Endodermal cell (in vitro differentiated cells): ENCODE measurements at regions not wholly inside any gene's neighbourhood (a gene's known extent, or its start where the extent isn't known, plus 50 kb on each side); places are given as distances from the start of the nearest gene placed in this dataset.

Experiments used
- DNase-seq: peaks from one replicate; pipeline ENCODE4 v3.0.0-alpha.2; 2017
- H3K27ac ChIP-seq: 2 replicates; pipeline ENCODE4 v1.5.1; 2013; ENCODE audit warnings: mild to moderate bottlenecking, low read depth, low read length, moderate library complexity
- H3K27me3 ChIP-seq: 2 replicates; pipeline ENCODE4 v1.6.1; 2013; ENCODE audit warnings: mild to moderate bottlenecking, low read length, moderate library complexity; ENCODE audit not compliant: insufficient read depth, control insufficient read depth, poor library complexity, severe bottlenecking
- H3K36me3 ChIP-seq: 2 replicates; pipeline ENCODE4 v1.7.0; 2013; ENCODE audit warnings: mild to moderate bottlenecking, low read length, moderate library complexity; ENCODE audit not compliant: control insufficient read depth, insufficient read depth
- H3K4me1 ChIP-seq: one replicate; pipeline ENCODE4 v1.7.0; 2013; ENCODE audit warnings: low read length; ENCODE audit not compliant: control insufficient read depth, insufficient read depth
- H3K4me3 ChIP-seq: 2 replicates; pipeline ENCODE4 v1.5.1; 2013; ENCODE audit warnings: mild to moderate bottlenecking, low read length, moderate library complexity
- H3K9ac ChIP-seq: 2 replicates; pipeline ENCODE4 v1.6.1; 2013; ENCODE audit warnings: mild to moderate bottlenecking, low read length, moderate library complexity; ENCODE audit not compliant: poor library complexity, severe bottlenecking; ENCODE audit errors: extremely low read depth
- H3K9me3 ChIP-seq: 2 replicates; pipeline ENCODE4 v1.6.1; 2013; ENCODE audit warnings: mild to moderate bottlenecking, low read length, moderate library complexity; ENCODE audit not compliant: control insufficient read depth
- H3K27ac Mint-ChIP-seq: 2 replicates; pipeline ENCODE4 v1.8.0; 2020; ENCODE audit warnings: mixed read lengths
- H3K27me3 Mint-ChIP-seq: 2 replicates; pipeline ENCODE4 v1.8.0; 2021; ENCODE audit warnings: mild to moderate bottlenecking, mixed read lengths; ENCODE audit not compliant: insufficient read depth
- H3K36me3 Mint-ChIP-seq: 2 replicates; pipeline ENCODE4 v1.8.0; 2020; ENCODE audit warnings: low read depth, mixed read lengths
- H3K4me1 Mint-ChIP-seq: 2 replicates; pipeline ENCODE4 v1.8.0; 2020; ENCODE audit warnings: mixed read lengths
- H3K4me3 Mint-ChIP-seq: 2 replicates; pipeline ENCODE4 v1.8.0; 2020; ENCODE audit warnings: mild to moderate bottlenecking, moderate library complexity, mixed read lengths
- H3K9me3 Mint-ChIP-seq: 2 replicates; pipeline ENCODE4 v1.8.0; 2020; ENCODE audit warnings: mild to moderate bottlenecking, mixed read lengths
- WGBS, 2 experiments: methylation state at CpG; one replicate each; pipeline versions ENCODE4 v1.1.5 to v1.1.7; 2013; ENCODE audit warnings: missing lambda C conversion rate in 2 of 2, mixed read lengths in 1 of 2; ENCODE audit not compliant: insufficient coverage in 1 of 2, insufficient read length in 1 of 2; 5-methylcytosine and 5-hydroxymethylcytosine counted together
- TF ChIP-seq, protein P1 (sequence below): fragments of 200-600 bp; sonication (generic); conservative IDR thresholded peaks from 2 replicates; pipeline ENCODE4 v1.5.0; 2021; ENCODE audit warnings: antibody characterized with exemption, mild to moderate bottlenecking

DNA sequence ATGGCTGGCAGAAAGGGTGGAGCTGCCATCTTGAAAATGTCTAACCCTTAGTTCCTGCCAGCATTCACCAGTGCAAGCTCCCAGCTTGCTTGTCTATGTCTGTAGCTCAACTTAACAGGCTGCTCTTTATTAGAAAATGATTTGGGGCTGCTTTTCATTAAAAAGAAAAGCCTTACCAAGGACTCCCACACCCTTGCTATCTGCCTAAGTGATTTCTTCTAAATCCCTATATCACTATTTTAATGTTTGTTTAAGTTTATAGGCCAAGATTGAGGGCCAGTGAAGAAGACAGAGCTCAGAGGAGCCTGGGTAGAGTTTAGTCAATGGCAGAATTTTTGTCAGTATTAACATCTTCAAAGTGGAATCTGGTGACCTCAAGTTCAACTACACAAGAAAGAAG, 336.8 kb upstream of the CHRM3 start:
- no peak overlapping the region for H3K4me3 ChIP-seq
- Mint-ChIP-seq H3K4me1 (peaks cover 8% of the 10 kb centered on the region), H3K4me3 (no peak overlapping the region), H3K27me3 (no peaks in the 10 kb centered on the region), H3K9me3 (peaks cover 5% of the 10 kb centered on the region), H3K27ac (no peak overlapping the region), H3K36me3 (peaks cover 3% of the 10 kb centered on the region)
- H3K27me3 ChIP-seq: no peaks in the 10 kb centered on the region
- no peak overlapping the region for H3K9ac ChIP-seq
- TF ChIP-seq, protein P1, sequence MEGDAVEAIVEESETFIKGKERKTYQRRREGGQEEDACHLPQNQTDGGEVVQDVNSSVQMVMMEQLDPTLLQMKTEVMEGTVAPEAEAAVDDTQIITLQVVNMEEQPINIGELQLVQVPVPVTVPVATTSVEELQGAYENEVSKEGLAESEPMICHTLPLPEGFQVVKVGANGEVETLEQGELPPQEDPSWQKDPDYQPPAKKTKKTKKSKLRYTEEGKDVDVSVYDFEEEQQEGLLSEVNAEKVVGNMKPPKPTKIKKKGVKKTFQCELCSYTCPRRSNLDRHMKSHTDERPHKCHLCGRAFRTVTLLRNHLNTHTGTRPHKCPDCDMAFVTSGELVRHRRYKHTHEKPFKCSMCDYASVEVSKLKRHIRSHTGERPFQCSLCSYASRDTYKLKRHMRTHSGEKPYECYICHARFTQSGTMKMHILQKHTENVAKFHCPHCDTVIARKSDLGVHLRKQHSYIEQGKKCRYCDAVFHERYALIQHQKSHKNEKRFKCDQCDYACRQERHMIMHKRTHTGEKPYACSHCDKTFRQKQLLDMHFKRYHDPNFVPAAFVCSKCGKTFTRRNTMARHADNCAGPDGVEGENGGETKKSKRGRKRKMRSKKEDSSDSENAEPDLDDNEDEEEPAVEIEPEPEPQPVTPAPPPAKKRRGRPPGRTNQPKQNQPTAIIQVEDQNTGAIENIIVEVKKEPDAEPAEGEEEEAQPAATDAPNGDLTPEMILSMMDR: no peak
- no peaks in the 10 kb centered on the region for H3K4me1 ChIP-seq
- DNase-seq: no peak
- H3K9me3 ChIP-seq: peaks cover 6% of the 10 kb centered on the region
- H3K36me3 ChIP-seq: no peaks in the 10 kb centered on the region
- no peak overlapping the region for H3K27ac ChIP-seq

DNA sequence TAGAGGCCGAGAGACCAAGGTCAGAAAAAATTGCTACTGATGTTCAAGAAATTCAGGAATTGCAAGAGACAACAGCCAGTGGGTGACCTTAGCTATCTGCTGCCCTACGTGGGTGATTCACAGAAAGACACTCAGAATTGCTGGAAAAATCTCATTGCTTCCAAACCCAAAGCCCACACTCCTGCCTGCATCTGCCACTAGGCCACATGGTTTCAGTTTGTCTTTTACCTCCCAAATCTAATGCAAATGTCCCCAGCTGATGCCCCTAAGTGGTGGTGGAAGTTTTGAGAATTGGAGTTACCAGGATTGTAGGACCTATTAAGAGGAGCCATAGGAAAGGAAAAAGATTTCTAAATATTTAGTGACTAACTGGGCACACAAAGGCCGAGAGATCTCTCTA, 341.5 kb upstream of the CHRM3 start:
- 60 to 92% methylated on average over 1 to 3 of the region's 3 CpGs for WGBS, 2 experiments
- Mint-ChIP-seq H3K27me3 (no peaks in the 10 kb centered on the region), H3K4me1 (peaks cover 2% of the 10 kb centered on the region), H3K4me3 (no peak overlapping the region), H3K9me3 (no peaks in the 10 kb centered on the region), H3K36me3 (no peaks in the 10 kb centered on the region), H3K27ac (no peak overlapping the region)
- no peaks in the 10 kb centered on the region for H3K36me3 ChIP-seq
- no peak overlapping the region for H3K4me3 ChIP-seq
- H3K4me1 ChIP-seq: no peaks in the 10 kb centered on the region
- no peak for DNase-seq
- H3K27ac ChIP-seq: no peak overlapping the region
- TF ChIP-seq, protein P1: peak; percentile 17
- no peaks in the 10 kb centered on the region for H3K27me3 ChIP-seq
- no peak overlapping the region for H3K9ac ChIP-seq
- no peaks in the 10 kb centered on the region for H3K9me3 ChIP-seq

GRCh38 chr1:239040523-239040922, 345.8 kb upstream of the CHRM3 start:
- H3K36me3 Mint-ChIP-seq: no peaks in the 10 kb centered on the region
- no peaks in the 10 kb centered on the region for H3K9me3 ChIP-seq
- H3K4me3 ChIP-seq: no peak overlapping the region
- no peaks in the 10 kb centered on the region for H3K36me3 ChIP-seq
- 95% methylated on average over 2 of the region's 2 CpGs; no CpG with 5 or more reads in 1 of the 2 experiments for WGBS, 2 experiments
- H3K4me3 Mint-ChIP-seq: no peak overlapping the region
- H3K27ac ChIP-seq: no peak overlapping the region
- no peaks in the 10 kb centered on the region for H3K27me3 ChIP-seq
- no peak overlapping the region for H3K9ac ChIP-seq
- TF ChIP-seq, protein P1: no peak
- no peak overlapping the region for H3K27ac Mint-ChIP-seq
- no peaks in the 10 kb centered on the region for H3K27me3 Mint-ChIP-seq
- no peaks in the 10 kb centered on the region for H3K9me3 Mint-ChIP-seq
- H3K4me1 Mint-ChIP-seq: peaks cover 2% of the 10 kb centered on the region
- H3K4me1 ChIP-seq: no peaks in the 10 kb centered on the region
- no peak for DNase-seq
